HG03175 (cell line): ENCODE measurements at regions not wholly inside any gene's neighbourhood (a gene's known extent, or its start where the extent isn't known, plus 50 kb on each side); places are given as distances from the start of the nearest gene placed in this dataset.

ENCODE experiments used
- ATAC-seq: cut with Tn5 transposase; IDR thresholded peaks from one replicate; pipeline ENCODE4 v1.9.1; 2021; ENCODE audit warnings: mild to moderate bottlenecking, moderate library complexity; ENCODE audit not compliant: unreplicated experiment

DNA sequence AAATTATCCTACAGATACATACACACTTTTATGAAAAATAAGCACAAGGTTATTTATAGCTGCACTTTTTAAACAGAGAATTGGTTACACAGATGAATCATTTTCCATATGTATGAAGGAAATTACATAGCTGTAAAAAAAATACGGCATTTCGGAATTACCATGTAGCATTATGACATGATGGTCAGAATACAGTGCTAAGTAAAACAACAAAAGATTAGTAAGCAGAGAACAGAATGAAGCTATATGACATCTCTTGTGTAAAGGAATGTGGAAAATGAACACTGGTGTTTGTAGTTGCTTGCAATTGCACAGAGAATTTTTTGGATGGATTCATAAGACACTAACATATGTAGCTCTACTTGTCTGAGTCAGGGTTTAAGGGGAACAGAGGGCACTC lies 1222.0 kb upstream of the PRKX start:
- no peak for ATAC-seq

DNA sequence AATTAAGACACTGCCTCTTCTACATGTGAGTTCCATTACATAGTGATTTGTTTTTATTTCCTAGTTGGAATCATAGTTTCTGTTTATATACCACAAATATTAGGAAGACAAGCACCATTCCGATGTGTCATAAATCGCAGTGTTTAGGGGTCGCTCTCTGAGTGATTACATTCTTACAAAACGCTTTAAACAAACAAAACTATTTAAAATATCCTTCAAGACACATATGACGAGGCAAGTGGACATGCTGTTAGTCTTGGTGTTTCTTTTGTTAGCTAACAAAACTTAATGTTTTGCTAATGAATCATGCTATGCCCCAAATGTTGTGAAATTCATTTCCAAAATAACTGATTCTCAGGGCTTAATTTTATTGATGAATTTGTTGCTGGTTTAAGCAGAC lies 1219.3 kb upstream of the PRKX start:
- no peak for ATAC-seq

DNA sequence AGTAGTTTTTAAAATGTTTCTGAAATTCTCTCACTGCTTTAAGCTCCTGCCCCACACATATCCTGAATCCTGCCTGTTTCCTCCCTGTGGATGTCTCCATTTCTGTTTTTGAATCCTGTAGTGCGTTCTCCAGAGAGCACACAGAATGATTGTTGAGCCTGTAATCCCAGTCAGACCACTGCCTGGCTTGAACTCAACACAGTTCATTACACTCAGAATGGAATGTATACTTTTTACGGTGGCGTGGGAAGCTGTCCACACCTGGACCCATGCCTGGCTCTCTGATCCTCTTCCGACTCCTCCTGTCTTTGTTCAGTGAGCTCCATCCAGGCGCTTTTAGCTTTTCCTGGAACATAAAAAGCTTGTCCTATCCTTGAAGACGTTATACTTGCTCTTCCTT lies 1217.0 kb upstream of the PRKX start:
- ATAC-seq: no peak

DNA sequence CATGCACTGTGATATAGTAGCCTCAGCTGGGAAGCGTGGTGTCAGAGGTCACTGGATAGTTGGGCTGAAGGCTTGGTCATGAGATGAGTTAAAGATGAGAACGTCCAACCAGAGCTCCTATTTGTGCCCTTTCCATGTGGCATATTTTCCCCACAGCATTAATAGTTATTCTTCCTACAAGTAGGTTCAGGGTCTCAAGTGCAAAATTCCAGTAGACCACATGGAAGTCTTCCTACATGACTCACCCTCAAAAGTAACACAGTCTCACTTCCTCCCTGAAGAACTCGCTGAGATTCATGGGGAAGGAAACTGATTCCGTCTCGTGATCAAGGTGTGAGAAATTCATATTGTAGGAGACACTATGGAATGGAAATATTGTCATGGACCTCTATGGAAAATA lies 1212.5 kb upstream of the PRKX start:
- no peak for ATAC-seq

DNA sequence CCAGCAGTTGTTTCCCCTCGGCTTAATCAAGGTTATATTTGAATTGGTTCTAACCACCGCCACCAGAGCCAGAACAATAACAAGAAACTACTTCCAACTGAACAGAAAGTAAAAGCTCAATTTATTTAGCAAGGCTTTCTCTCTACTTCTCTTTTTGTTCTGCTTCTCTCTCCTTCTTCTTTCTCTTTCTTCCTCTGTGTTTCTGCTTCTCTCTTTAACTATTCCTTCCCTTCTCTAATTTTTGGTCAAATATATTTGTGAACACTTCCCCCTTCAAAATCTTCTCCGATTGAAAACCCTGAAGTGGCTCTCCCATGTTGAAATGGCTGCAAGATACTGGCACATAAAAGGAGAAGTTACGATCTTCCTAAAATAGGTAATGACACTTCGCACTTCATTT lies 1195.9 kb upstream of the PRKX start:
- no peak for ATAC-seq

DNA sequence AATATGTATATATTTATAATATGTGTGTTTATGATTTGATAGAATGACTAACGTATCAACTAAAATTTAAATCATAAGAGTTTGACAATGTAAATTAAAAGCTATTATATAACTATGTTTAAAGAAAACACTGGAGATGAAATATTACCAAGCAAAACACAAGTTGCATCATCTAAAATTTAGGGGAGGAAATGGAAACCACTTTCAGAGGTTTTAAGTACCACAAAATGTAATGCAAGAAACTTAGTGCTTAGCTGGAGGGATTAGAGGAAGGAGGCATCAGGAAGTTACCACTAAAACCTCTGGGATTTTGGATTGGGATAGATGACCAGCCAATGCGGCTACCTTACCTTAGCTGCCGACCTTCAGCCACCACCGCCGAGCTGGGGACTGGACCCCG lies 1192.1 kb upstream of the PRKX start:
- no peak for ATAC-seq

DNA sequence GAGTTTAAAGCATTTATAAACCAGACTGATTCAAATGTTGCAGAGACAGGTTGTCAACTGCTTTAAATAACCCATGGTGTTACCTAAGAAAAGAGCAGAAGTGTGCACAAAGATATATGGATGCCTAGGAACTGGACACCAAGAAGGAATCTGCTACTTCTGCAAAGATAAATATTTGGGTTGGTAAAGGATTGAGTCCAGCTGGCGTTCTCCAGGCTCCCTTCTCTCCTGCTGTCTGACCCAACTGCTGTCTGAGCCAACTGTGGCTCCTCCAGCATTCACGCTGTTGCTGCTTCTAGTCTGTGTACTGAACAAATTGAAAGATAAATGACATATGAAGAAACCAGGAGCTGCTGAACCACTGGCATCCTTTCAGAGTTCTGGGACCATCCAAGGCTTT lies 1167.8 kb upstream of the PRKX start:
- no peak for ATAC-seq

DNA sequence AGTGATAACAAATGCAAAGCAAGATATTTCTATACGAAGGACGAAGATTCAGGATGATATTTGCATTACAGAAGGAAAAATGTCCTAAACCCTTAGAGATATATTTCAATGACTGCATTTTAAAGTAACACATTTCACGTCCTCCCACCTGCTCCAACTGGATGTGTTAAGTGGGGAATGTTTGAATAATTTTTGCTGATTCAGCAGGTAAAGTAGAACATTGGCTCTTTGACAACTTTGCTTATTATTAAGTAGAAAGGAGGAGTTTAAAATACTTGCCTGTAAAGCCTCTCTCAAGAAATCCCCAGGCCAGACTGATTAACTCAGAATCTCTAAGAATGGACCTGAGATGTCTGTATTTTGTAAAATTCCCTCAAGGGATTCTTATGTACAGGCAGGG lies 1165.2 kb upstream of the PRKX start:
- no peak for ATAC-seq

DNA sequence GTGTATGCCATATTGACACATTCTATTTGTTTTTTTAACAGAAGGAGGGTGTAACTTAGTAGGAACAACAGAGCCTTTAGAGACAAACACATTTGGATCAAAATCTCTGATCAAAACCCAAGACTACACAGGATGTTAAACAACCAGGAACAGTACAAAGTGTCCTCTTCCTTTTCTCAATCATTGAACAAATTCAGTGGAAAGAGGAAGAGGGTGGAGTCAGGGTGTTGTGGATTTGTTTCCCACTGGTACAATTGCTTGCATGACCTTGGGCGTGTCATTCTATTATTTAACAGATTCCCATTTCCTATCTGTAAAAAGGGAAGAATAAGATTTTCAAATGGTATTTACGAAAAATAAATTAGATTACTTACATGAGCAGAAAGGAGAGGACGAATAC lies 1162.8 kb upstream of the PRKX start:
- no peak for ATAC-seq

DNA sequence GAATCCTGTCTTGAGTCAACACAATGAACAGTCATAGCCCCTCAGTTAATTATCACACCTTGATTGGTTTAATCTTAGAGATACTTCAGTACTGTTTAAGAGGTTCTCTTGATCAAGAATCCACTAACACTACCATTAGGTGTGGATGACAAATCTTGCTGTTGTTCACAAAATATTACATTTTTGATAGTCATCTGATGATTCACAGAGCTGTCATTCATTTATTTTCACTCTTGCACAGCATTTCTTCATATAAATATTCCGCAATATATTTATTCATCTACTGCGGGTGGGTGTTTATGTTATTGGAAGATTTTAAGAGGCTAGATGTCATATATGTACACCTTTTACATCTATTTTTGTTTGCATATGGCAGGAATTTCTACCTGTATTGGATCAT lies 1138.1 kb upstream of the PRKX start:
- ATAC-seq: no peak

DNA sequence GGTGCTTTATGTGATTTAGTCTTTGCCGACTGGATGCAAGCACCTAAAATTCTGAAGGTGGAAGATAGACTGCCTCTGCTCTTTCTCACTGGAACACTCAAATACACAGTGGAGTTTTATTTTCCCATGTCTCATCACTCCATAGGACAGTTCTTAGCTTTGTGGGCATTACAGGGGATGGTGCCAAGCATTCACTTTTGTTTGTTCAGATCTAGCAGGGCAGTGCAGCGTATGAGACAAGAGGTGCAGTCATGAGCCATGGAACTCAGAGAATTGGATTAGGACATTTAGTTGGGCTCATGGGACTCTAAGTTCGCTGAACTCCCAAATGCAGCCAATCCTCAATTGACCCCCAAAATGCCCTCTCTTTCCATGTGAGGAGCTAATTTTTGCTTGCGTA lies 1136.9 kb upstream of the PRKX start:
- ATAC-seq: no peak

DNA sequence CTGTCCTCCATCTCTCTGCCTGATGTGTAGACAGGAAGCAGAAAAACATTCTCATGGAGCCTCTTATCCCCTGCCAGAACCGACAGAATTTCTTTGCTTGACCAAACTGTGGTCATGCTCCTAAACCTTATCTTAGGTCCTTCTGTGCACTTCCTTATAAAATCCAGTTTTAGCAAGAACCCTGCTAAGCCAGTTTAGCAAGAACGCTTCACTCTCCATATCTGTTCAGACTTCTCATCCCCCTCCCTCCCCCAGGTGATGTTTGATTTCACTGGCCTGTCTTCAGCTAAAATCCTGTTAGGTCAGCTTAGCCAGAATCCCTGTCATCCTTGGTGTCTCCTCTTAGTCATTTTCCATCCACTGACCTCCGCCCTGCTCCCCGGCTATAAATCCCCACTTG lies 1130.9 kb upstream of the PRKX start:
- ATAC-seq: no peak

DNA sequence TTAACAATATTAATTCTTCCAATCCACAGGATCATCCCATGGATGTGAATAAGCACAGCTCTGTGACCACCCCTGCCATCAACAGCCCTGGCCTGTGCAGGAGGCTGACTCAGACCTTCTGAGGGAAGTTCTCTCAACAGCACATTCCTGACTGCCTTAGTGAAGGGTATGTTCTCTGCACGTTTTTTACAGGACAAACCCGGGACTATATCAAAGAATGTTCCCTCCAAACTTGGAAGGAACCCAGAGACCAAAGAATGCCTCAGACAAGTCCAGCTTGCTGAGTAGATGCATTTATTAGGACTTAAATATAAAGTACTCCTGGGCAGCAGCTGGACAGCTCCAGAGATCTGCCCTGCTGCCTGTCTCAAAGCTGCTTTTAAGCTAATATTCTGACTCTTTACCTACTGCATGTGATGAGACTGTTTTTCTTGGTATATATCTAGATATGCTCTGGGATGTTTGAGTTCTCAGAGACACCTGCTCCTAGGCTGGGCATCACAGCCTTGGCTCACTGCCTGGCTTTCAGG lies 1127.8 kb upstream of the PRKX start:
- ATAC-seq: no peak

DNA sequence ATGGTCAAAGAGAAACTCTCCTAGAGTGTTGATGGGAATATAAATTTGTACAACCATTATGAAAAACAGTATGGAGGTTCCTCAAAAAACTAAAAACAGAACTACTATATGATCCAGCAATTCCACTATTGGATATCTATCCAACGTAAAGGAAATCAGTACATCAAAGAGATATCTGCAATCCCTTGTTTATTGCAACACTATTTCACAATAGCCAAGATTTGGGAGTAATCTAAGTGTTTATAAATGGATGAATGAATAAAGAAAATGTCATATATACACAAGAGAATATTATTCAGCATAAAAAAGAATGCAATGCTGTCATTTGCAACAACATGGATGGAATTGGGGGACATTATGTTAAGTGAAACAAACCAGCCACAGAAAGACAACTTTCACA lies 1118.1 kb upstream of the PRKX start:
- ATAC-seq: no peak

DNA sequence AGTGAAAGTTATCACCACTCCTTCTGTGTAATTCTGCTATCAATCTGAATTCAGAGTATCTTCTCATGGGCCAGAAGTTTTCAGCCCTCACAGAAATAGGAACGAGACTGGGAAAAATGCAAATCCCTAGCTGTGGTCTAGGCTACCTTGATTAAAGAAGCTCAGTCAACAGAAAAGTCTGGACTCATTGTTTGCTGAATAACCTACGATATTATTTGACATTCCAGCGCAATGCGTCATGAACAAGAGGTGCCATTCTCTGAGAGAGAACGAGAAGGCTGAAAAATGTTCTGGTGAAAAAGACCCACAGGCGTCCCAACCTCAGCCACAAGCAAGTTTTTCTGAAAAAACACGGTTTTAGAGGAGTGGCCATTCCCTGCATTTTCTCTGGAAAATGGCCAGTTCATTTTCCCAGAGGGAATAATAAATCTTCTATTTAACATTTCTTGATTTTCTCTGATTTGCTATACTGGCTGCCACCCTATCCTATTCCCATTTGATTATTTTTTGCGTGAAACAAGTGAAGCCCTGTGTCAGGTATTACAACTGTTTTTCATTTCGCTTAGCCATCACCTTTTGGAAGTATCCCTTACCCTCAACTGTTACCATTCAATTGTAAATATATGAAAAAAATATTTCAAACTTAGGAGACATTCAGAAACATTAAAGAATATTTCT lies 1117.6 kb upstream of the PRKX start:
- no peak for ATAC-seq

DNA sequence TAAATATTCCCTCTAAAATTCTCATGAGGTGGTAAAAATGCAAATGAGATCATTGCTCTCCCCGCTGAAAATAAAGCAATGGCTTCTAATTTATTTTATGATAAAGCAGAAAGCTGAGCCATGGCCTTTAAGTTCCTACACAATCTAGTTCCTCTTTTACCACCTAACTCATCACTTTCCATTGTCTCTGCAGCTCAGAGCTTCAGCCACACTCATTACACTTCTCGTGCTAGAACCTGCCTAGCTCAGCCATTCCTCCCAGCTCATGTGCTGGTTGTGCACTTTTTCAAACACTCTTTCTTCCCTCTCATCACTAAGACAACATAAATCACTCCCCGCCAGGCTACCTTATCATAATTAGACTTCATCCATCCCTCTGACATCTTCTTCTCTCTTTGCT lies 1112.1 kb upstream of the PRKX start:
- no peak for ATAC-seq

DNA sequence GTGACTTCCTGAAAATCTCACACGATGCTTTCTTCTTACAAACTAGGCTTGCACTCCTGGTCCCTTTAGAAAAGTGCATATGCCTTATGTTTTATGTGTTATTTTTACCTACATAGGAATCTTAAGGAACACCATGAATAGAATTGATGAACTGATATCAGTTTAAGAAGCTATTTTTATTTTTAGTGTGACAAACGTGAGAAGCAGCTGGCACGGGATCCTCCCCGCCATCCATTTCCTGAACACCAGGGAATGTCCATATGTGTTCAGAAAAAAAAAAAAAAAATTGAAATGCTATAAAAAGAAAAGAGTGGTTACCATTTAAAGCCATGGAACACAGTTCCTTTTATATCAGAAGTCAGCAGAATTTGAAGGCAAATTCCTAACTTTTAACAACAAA lies 1096.1 kb upstream of the PRKX start:
- no peak for ATAC-seq

DNA sequence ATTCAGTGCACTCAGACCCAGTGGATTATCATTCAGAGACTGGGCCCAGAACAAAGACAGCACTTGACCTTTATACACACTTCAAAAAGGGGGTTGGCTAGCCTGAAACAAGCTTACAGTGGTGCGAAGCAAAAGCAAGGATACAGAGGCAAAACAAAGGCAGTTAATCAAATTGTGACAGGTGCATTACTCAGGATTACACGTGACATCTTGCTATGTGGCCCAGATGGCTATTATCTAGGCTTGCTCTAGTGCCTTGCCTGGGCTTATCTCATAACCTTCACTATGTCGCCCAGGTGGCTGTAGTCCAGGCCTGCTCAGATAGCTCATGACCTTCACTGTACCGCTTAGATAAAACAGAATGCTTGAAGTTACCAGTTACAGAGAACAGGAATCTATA lies 1092.1 kb upstream of the PRKX start:
- no peak for ATAC-seq

DNA sequence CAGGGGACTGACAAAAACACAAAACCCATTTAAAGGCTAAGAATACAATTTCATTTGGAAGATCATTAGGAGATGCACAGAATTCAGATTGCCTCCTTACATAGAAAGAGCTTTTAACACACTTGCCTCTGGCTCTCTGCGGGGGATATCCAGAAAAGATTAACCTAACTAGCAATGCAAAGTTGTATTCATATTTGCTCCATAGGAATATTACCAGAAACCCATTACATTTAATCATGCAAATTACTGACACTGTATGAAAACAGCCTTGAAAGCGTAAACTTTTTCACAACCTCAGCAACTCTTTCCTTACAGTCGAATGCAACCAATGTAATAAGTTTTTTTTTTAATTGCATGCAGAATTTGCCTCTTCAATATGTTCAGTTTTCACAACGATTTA lies 1087.3 kb upstream of the PRKX start:
- no peak for ATAC-seq

DNA sequence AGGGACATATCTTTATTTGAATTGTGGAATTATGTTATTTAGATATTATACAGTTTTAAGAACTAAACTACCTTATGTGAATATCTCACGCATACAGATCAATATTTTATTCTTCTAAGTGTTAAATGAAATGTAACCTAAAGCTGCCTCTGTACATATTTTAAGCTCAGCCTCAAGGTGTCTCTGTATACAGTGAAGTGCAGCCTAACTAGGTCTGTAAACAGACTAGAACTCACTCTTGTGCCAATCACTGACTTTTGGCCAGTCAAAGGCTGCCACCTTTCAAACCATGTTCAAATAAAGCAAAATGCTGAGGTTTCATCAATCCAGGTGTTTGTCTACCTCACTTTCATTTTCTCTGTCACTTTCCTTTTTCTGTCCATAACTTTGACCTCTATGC lies 1074.5 kb upstream of the PRKX start:
- ATAC-seq: no peak

DNA sequence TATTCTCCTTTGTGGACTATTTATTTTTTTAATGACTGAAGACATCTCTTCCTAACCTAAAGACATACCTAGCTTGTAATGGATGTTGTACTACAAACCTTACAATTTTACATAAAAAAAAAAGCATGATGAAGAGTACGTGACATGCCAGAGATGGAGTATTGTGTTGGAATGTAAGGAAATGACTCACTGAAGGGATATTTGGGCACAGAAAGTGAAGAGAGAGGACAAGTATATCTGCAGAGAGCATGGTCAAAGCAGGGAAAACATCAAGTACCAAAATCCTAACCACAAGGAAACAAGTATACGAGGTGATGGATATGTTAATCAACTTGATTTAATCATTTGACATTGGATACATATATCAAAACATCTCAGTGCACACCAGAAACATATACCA lies 1051.4 kb upstream of the PRKX start:
- ATAC-seq: no peak

DNA sequence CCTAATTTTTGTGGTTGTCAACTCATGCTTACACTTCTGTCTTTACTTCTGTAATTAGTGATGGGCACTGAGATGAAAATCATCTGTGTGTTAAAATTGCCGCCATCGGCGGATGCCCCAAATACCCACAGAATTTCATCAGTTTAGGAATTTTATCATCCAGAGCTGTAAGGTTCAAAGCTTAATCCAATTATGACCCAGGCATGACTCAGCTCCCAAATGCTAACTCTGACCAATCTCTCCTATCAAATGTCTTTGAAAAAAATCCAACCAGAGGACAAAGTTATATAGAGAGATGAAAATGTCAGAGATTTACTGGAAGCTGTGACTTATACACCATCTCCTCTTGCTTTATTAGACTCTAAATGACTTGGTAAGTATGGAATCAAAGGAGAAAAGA lies 1048.7 kb upstream of the PRKX start:
- ATAC-seq: no peak

DNA sequence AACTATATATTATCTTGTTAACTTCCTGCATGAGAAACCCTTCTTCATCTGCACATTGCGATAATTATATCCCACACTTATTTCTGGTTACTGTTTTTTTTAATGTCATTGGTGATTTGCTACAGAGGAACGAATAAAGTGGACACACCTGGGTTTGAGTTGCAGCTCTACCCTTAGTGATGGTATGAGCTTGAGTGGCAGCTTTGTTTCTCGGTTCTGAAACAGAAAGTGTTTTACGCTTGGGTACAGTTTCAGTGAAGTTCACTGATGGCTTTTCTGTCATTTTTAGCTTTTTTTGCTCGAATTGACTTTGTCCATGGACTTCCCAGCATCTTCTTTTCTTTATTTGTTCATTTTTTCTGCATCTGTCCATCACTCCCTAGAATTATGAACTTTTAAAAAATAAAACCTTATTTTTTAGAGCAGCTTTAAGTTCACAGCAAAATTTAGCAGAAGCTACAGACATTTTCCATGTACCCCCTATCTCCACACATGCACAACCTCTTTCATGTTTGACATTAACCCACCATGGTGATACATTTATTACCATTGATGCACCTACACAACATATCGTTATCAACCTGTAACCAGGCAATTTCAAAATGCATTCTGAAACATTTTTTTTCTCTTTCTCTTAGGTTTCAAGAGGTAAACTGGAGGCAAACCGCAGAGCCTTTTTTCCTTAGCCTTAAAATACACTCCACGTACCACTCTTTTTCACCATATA lies 1041.6 kb upstream of the PRKX start:
- peak; percentile 78 for ATAC-seq
